H1 (cell line): ENCODE measurements at regions not wholly inside any gene's neighbourhood (a gene's known extent, or its start where the extent isn't known, plus 50 kb on each side); places are given as distances from the start of the nearest gene placed in this dataset.

Experiments
- CTCF ChIA-PET: fragments of 300-600 bp; sonication (Branson Sonifier 250); formaldehyde crosslinking; loops from one replicate; lab custom pipeline; 2021; ENCODE audit not compliant: partially characterized antibody; lab: Charles Lee
- POLR2A ChIA-PET: fragments of 300-600 bp; sonication (Branson Sonifier 250); formaldehyde crosslinking; loops from one replicate; lab custom pipeline; 2021; ENCODE audit warnings: inconsistent platforms; ENCODE audit not compliant: partially characterized antibody; lab: Charles Lee
- DNase-seq, 2 experiments: peaks; one replicate each; pipeline versions ENCODE4 v3.0.0 to v3.0.0-alpha.2; 2010 to 2022; ENCODE audit warnings: low spot score in 2 of 2, low read depth in 1 of 2, mixed read lengths in 1 of 2
- FAIRE-seq: peaks from 2 replicates; lab custom pipeline; 2011; peaks lifted over from hg19 to GRCh38; lab: Jason Lieb, UNC
- H2AFZ ChIP-seq: 2 replicates; pipeline ENCODE4 v1.8.1; 2012; ENCODE audit warnings: low read length, inconsistent platforms
- H2AK5ac ChIP-seq: 2 replicates; pipeline ENCODE4 v1.6.1; 2013; ENCODE audit warnings: low read depth, low read length
- H2BK120ac ChIP-seq: replicated peaks from 2 replicates; pipeline ENCODE3; 2013; ENCODE audit warnings: low read depth, low read length, inconsistent platforms
- H2BK12ac ChIP-seq: 2 replicates; pipeline ENCODE4 v1.6.1; 2013; ENCODE audit warnings: low read depth, low read length
- H2BK15ac ChIP-seq: 2 replicates; pipeline ENCODE4 v1.6.1; 2013; ENCODE audit warnings: low read length
- H2BK20ac ChIP-seq: 2 replicates; pipeline ENCODE4 v1.6.1; 2013; ENCODE audit warnings: low read length
- H2BK5ac ChIP-seq: 2 replicates; pipeline ENCODE4 v1.6.1; 2013; ENCODE audit warnings: low read depth, low read length
- H3K14ac ChIP-seq: 2 replicates; pipeline ENCODE4 v1.6.1; 2013; ENCODE audit warnings: inconsistent platforms; ENCODE audit not compliant: insufficient read length
- H3K18ac ChIP-seq: 2 replicates; pipeline ENCODE4 v1.6.1; 2013; ENCODE audit warnings: low read length; ENCODE audit errors: extremely low read depth
- H3K23ac ChIP-seq: 2 replicates; pipeline ENCODE4 v1.6.1; 2013; ENCODE audit warnings: inconsistent platforms; ENCODE audit not compliant: insufficient read length
- H3K23me2 ChIP-seq: 2 replicates; pipeline ENCODE4 v1.6.1; 2013; ENCODE audit warnings: low read depth, low read length
- H3K27ac ChIP-seq: 2 replicates; pipeline ENCODE4 v1.6.1; 2011; ENCODE audit warnings: low read depth, low read length, inconsistent platforms
- H3K27me3 ChIP-seq, 4 experiments: replicated peaks in 1 of 4; 1 replicate in 1 of 4; 2 replicates in 3 of 4; pipeline versions ENCODE4 v1.6.1 to v1.8.1; 2011 to 2013; ENCODE audit warnings: low read length in 3 of 4, mild to moderate bottlenecking in 3 of 4, inconsistent platforms in 2 of 4, mixed read lengths in 2 of 4, moderate library complexity in 1 of 4; ENCODE audit not compliant: control insufficient read depth in 3 of 4, insufficient read depth in 3 of 4; ENCODE audit errors: extremely low read depth in 1 of 4
- H3K36me3 ChIP-seq, 4 experiments: 2 replicates each; pipeline versions ENCODE4 v1.6.1 to v1.8.1; 2011 to 2013; ENCODE audit warnings: mild to moderate bottlenecking in 4 of 4, low read length in 3 of 4, moderate library complexity in 2 of 4, control low read depth in 1 of 4, inconsistent platforms in 1 of 4; ENCODE audit not compliant: insufficient read depth in 4 of 4, control insufficient read depth in 2 of 4
- H3K4ac ChIP-seq: replicated peaks from 2 replicates; pipeline ENCODE3; 2013; ENCODE audit warnings: low read length, low read depth, mixed read lengths, inconsistent platforms; ENCODE audit not compliant: insufficient read length
- H3K4me1 ChIP-seq, 4 experiments: replicated peaks in 1 of 4; 1 replicate in 1 of 4; 2 replicates in 3 of 4; pipeline versions ENCODE4 v1.6.1 to v1.8.1; 2011 to 2013; ENCODE audit warnings: low read length in 3 of 4, inconsistent platforms in 2 of 4, mixed read lengths in 1 of 4; ENCODE audit not compliant: insufficient read depth in 4 of 4, control insufficient read depth in 3 of 4
- H3K4me2 ChIP-seq, 2 experiments: 2 replicates each; pipeline versions ENCODE4 v1.6.1 to v1.8.1; 2011 to 2013; ENCODE audit warnings: low read depth in 2 of 2, low read length in 2 of 2, control low read depth in 1 of 2, inconsistent platforms in 1 of 2, mild to moderate bottlenecking in 1 of 2; ENCODE audit not compliant: insufficient read depth in 1 of 2
- H3K4me3 ChIP-seq, 4 experiments: fragments of 200-600, 300-600 bp in 1 of 4; sonication (generic), shearing (Covaris generic), sonication (Bioruptor Twin) in 1 of 4; 2 replicates each; pipeline versions ENCODE4 v1.5.1 to v1.8.1; 2011 to 2016; ENCODE audit warnings: low read length in 4 of 4, low read depth in 3 of 4, control low read depth in 2 of 4, inconsistent platforms in 2 of 4, mild to moderate bottlenecking in 2 of 4, mixed read lengths in 1 of 4, moderate library complexity in 1 of 4; ENCODE audit not compliant: insufficient read depth in 2 of 4; ENCODE audit errors: extremely low read depth in 1 of 4
- H3K56ac ChIP-seq: replicated peaks from 2 replicates; pipeline ENCODE3; 2013; ENCODE audit warnings: low read depth, mild to moderate bottlenecking, mixed read lengths, low read length, inconsistent platforms; ENCODE audit not compliant: insufficient read length
- H3K79me1 ChIP-seq: 2 replicates; pipeline ENCODE4 v1.6.1; 2013; ENCODE audit warnings: low read depth, low read length, control low read depth
- H3K79me2 ChIP-seq, 2 experiments: 2 replicates each; pipeline versions ENCODE4 v1.6.1 to v1.8.1; 2012 to 2013; ENCODE audit warnings: low read length in 2 of 2, mild to moderate bottlenecking in 2 of 2, inconsistent platforms in 1 of 2; ENCODE audit not compliant: insufficient read depth in 2 of 2, control insufficient read depth in 1 of 2
- H3K9ac ChIP-seq, 4 experiments: replicated peaks in 1 of 4; 1 replicate in 1 of 4; 2 replicates in 3 of 4; pipeline versions ENCODE4 v1.6.1 to v1.8.1; 2011 to 2013; ENCODE audit warnings: low read depth in 3 of 4, low read length in 3 of 4, control low read depth in 2 of 4, mild to moderate bottlenecking in 2 of 4, moderate library complexity in 2 of 4, inconsistent platforms in 1 of 4; ENCODE audit errors: extremely low read depth in 1 of 4
- H3K9me3 ChIP-seq, 2 experiments: 2 replicates each; pipeline versions ENCODE4 v1.6.1 to v1.8.1; 2012 to 2013; ENCODE audit warnings: mild to moderate bottlenecking in 2 of 2, moderate library complexity in 2 of 2, control low read depth in 1 of 2, inconsistent platforms in 1 of 2, low read depth in 1 of 2, low read length in 1 of 2, mixed read lengths in 1 of 2; ENCODE audit not compliant: insufficient read depth in 2 of 2
- H4K20me1 ChIP-seq, 2 experiments: replicated peaks in 1 of 2; 2 replicates each; pipeline versions ENCODE3 to v1.8.1; 2011 to 2013; ENCODE audit warnings: inconsistent platforms in 2 of 2, low read length in 2 of 2, mild to moderate bottlenecking in 1 of 2; ENCODE audit not compliant: insufficient read depth in 2 of 2, control insufficient read depth in 1 of 2
- H4K5ac ChIP-seq: 2 replicates; pipeline ENCODE4 v1.6.1; 2013; ENCODE audit warnings: low read length, low read depth, mixed read lengths, inconsistent platforms; ENCODE audit not compliant: insufficient read length
- H4K8ac ChIP-seq: 2 replicates; pipeline ENCODE4 v1.8.0; 2013; ENCODE audit warnings: mild to moderate bottlenecking, moderate library complexity, low read length, inconsistent platforms; ENCODE audit not compliant: insufficient read depth; ENCODE audit errors: extremely low read depth
- H4K91ac ChIP-seq: replicated peaks from 2 replicates; pipeline ENCODE3; 2013; ENCODE audit warnings: low read length, mixed read lengths, inconsistent platforms; ENCODE audit not compliant: insufficient read length
- ASH2L ChIP-seq: fragments of 200-600, 300-600 bp; sonication (generic); IDR thresholded peaks from one replicate; pipeline ENCODE4 v1.7.1; 2017; ENCODE audit warnings: low read length
- BRCA1 ChIP-seq: IDR thresholded peaks from 2 replicates; pipeline ENCODE4 v1.6.1; 2012; ENCODE audit warnings: low read depth, low read length, improper control_type of control experiment
- GTF2F1 ChIP-seq: IDR thresholded peaks from 2 replicates; pipeline ENCODE4 v1.6.1; 2012; ENCODE audit warnings: low read depth, low read length, improper control_type of control experiment, borderline replicate concordance
- KDM5A ChIP-seq: fragments of 200-600 bp; IDR thresholded peaks from 2 replicates; pipeline ENCODE4 v1.7.1; 2012; ENCODE audit warnings: mild to moderate bottlenecking, low read length, inconsistent platforms, mixed read lengths
- MAFK ChIP-seq: IDR thresholded peaks from 2 replicates; pipeline ENCODE4 v1.6.1; 2012; ENCODE audit warnings: low read depth, mild to moderate bottlenecking, improper control_type of control experiment, low read length
- PHF8 ChIP-seq: fragments of 200-600 bp; sonication (generic); conservative IDR thresholded peaks from 2 replicates; pipeline ENCODE4 v1.7.1; 2012; ENCODE audit warnings: low read depth, mild to moderate bottlenecking, inconsistent platforms, low read length, moderate library complexity
- SP1 ChIP-seq: IDR thresholded peaks from 2 replicates; pipeline ENCODE4 v1.6.1; 2011; ENCODE audit warnings: low read depth, low read length
- TCF12 ChIP-seq: IDR thresholded peaks from 2 replicates; pipeline ENCODE4 v1.6.1; 2011; ENCODE audit warnings: low read depth, mild to moderate bottlenecking, low read length
- USF2 ChIP-seq: IDR thresholded peaks from 2 replicates; pipeline ENCODE4 v1.6.1; 2011; ENCODE audit warnings: low read length, improper control_type of control experiment
- WGBS, 2 experiments: shearing (Covaris generic) in 1 of 2; methylation state at CpG; one replicate each; pipeline versions ENCODE4 v1.1.6 to v1.1.7; 2013 to 2015; ENCODE audit warnings: low lambda C conversion rate in 2 of 2, mixed read lengths in 2 of 2, inconsistent platforms in 1 of 2, low coverage in 1 of 2, missing lambda C conversion rate in 1 of 2; ENCODE audit not compliant: insufficient replicate concordance in 2 of 2, insufficient coverage in 1 of 2, insufficient read length in 1 of 2; ENCODE audit errors: extremely low coverage in 1 of 2, missing lambda C conversion rate in 1 of 2; 5-methylcytosine and 5-hydroxymethylcytosine counted together

DNA sequence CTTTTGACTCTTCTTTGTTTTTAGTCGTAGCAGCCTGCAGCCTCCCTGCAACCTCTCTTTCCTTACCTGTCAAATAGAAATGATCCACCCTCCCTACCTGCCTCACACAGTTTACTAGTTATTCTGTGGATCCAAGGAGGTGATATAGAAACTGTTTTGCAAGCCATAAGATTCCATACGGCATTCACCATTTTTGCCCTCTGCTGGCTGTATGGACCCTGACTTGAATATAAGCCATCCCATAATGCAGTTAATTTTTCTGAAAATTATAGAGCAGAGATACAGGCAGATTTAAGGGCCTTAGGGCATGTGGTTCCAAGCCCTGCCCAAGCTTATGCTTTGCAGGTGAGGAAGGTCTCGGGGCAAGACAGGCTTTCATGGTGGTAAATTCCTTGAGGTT is 63.8 kb downstream of the CPN2 start:
- Histone ChIP-seq H2BK15ac (peak overlapping the region; percentile 6; the same call in 1 of the 2 replicates), H4K91ac (no peak overlapping the region), H3K4me3 (peak overlapping the region in 1 of 4 experiments; percentile 37; a peak in 1 of 8 replicates), H3K56ac (no peak overlapping the region), H3K4ac (no peak overlapping the region), H3K4me2 (peak overlapping the region; percentile 29 to 67; a peak in 3 of 4 replicates), H4K5ac (no peak overlapping the region), H3K23me2 (peaks cover 2% of the 10 kb centered on the region; the same call in 1 of the 2 replicates), H2BK20ac (peak overlapping the region; percentile 49; the same call in 1 of the 2 replicates), H3K23ac (no peak overlapping the region), H4K20me1 (no peaks in the 10 kb centered on the region), H2BK120ac (no peak overlapping the region), H3K27ac (no peak overlapping the region), H3K9me3 (no peaks in the 10 kb centered on the region), H4K8ac (no peak overlapping the region), H3K18ac (peak overlapping the region; percentile 26), H2BK12ac (no peak overlapping the region), H3K4me1 (peaks cover 20 to 28% (median 21%) of the 10 kb centered on the region in 4 experiments; a peak in 6 of 7 replicates), H3K9ac (no peak overlapping the region), H3K27me3 (peaks cover 0 to under 1% (median 0%) of the 10 kb centered on the region in 4 experiments; a peak in 2 of 7 replicates), H2AFZ (no peak overlapping the region), H3K36me3 (no peaks in the 10 kb centered on the region), H3K79me1 (no peaks in the 10 kb centered on the region), H2BK5ac (no peak overlapping the region; the same call in 1 of the 2 replicates), H3K14ac (no peak overlapping the region), H3K79me2 (no peaks in the 10 kb centered on the region), H2AK5ac (no peak overlapping the region)
- DNase-seq (no peak), FAIRE-seq (no peak)
- POLR2A ChIA-PET = interaction anchor here (0.8 to 3.7 kb wide), 6 partner anchors 10 to 471 kb away, joined by 3 to 42 read pairs (median 4); no protein-coding TSS in a partner anchor
- no peak for TF ChIP-seq ASH2L
- no peak for TF ChIP-seq USF2
- no peak for TF ChIP-seq MAFK
- no peak for TF ChIP-seq PHF8
- TF ChIP-seq KDM5A = no peak
- TF ChIP-seq TCF12 = no peak
- no peak for TF ChIP-seq BRCA1
- no peak for TF ChIP-seq GTF2F1
- TF ChIP-seq SP1 = no peak
- 60% methylated on average over 3 of the region's 3 CpGs; no CpG with 5 or more reads in 1 of the 2 experiments for WGBS, 2 experiments
- CTCF ChIA-PET = interaction anchor here (0.8 to 4.3 kb wide), 16 partner anchors 7 to 508 kb away, joined by 3 to 37 read pairs (median 5); no protein-coding TSS in a partner anchor
